Retinal pigment epithelial cell (primary cell): ENCODE measurements at regions not wholly inside any gene's neighbourhood (a gene's known extent, or its start where the extent isn't known, plus 50 kb on each side); places are given as distances from the start of the nearest gene placed in this dataset.

ENCODE experiments used
- DNase-seq: peaks from one replicate; pipeline ENCODE4 v3.0.0-alpha.2; 2010; ENCODE audit warnings: low read depth
- H3K4me3 ChIP-seq: 2 replicates; pipeline ENCODE4 v1.5.1; 2011; ENCODE audit warnings: mild to moderate bottlenecking, low read length, control low read depth, moderate library complexity
- CTCF ChIP-seq: conservative IDR thresholded peaks from 2 replicates; pipeline ENCODE4 v1.5.1; 2011; ENCODE audit warnings: low read depth, low read length, control low read depth, inconsistent platforms

- no peak overlapping the region for H3K4me3 ChIP-seq
- TF ChIP-seq CTCF = no peak
- DNase-seq = no peak
Observed at GRCh38 chr21:38556390-38556789, 58.1 kb upstream of the ERG start.

DNA sequence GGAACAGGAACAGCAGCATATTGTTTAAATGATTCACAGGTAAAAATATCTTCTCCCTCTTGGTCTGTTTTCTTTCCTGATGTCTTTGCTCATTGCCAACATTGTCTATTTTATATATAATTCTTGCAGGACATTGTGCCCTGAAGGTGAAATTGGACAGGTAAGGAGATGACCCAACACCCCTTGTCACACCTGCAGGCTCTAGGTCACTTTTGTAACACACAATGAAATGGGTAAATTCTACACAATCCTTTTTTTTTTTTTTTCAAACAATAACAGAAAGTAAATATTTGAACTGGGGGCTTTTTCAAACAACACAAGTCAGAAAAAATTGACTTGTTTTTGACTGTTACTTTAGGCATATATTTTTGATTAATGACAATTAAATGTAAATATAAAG lies 62.9 kb upstream of the ERG start:
- no peak for TF ChIP-seq CTCF
- H3K4me3 ChIP-seq = no peak overlapping the region
- no peak for DNase-seq

DNA sequence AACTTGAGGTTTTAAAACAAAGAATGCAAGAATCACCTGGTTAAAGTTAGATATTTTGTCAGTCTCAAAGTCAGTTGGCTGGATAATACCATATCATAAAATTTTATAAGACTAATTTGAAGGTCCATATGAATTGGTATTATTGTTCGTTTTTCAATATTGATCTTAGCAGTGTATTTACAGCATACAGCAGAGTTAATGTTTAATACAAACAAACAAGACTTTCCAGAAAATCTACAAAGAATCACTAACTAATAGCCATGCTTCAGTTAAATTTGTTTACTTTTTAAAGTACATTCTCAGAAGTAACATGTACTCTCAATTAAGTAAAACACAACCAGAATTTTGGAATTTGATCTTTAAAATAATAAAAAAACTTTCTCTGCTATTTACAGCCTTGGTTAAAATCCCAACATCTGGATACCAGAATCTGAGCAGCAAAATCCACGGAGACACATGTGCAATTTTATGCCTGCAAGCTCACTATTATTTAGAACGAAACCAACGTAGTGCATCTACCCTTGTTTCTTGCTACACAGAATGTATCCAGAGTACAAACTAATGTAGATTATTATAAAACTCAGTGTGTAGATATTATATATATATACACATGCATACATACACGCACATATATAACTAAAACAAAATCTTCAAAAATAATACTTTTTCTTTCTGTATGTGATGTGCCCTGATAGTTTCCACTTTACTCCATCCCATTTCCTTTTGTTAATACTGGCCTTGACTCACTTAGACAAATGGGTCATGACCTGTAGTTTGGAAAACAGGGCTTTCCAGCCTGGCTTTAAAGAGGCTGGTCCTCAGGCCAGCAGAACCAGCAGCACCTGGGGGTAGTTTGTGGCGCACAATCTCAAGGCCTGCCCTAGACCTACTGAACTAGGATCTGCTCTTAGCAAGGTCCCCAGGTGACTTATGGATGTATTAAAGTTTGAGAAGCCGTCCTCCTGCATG lies 63.6 kb upstream of the ERG start:
- TF ChIP-seq CTCF = no peak
- DNase-seq = no peak
- H3K4me3 ChIP-seq = no peak overlapping the region

GRCh38 chr21:38567335-38567969 lies 69.2 kb upstream of the ERG start:
- H3K4me3 ChIP-seq = peak overlapping the region; percentile 34
- DNase-seq = peak; percentile 82
- no peak for TF ChIP-seq CTCF

DNA sequence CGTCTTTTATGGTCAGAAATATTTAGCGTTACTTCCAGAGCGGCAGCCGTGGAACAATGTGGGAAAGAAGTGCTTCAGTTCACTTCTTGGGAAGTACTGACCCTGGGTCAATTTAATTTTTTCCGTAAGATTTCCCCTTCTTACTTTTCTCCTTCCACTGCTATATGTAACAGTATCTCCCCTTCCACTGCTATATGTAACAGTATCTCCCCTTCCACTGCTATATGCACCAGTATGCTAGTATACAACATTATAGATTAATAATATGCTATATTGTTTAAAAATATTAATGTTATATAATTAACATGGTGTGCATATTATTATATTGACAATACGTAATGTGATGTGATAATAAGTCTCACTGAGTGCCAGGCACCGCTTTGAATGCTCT lies 69.7 kb upstream of the ERG start:
- peak overlapping the region; percentile 34 for H3K4me3 ChIP-seq
- DNase-seq = no peak

GRCh38 chr21:38569733-38570132 lies 71.5 kb upstream of the ERG start:
- no peak for TF ChIP-seq CTCF
- DNase-seq = no peak
- no peak overlapping the region for H3K4me3 ChIP-seq

More for the DNA sequence above, 69.7 kb upstream of the ERG start:
- TF ChIP-seq CTCF = no peak
